SK-N-DZ (cell line): ENCODE measurements at regions not wholly inside any gene's neighbourhood (a gene's known extent, or its start where the extent isn't known, plus 50 kb on each side); places are given as distances from the start of the nearest gene placed in this dataset.
"Not testable (repeated sequence)": the region's sequence is repeated elsewhere in the genome, so short reads cannot be mapped to it uniquely, and the experiment has no call there.

Experiments used
- DNase-seq: peaks from one replicate; pipeline ENCODE4 v3.0.0-alpha.2; 2015; ENCODE audit warnings: low spot score

GRCh38 chr6:63014290-63014689 is 197.0 kb upstream of the FKBP1C start:
- no peak for DNase-seq

DNA sequence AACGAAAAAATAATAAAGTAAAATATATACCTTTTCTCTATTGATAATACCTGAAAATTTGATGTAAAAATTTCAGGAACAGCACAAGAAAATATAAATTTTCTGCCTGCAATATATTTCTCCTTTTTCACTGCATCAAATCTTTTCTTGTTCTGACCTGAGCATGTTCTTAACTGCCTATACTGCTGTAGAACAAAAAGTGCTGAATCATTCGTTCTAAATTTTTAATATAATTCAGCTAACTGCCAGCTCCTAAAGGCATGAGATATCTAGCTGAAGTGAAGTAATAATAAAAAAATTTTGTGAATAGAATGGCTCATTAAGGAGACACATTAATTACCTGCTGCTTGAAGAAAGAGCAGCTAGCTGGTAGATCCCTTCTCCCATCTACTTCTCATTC is 188.6 kb upstream of the FKBP1C start:
- DNase-seq: no peak

DNA sequence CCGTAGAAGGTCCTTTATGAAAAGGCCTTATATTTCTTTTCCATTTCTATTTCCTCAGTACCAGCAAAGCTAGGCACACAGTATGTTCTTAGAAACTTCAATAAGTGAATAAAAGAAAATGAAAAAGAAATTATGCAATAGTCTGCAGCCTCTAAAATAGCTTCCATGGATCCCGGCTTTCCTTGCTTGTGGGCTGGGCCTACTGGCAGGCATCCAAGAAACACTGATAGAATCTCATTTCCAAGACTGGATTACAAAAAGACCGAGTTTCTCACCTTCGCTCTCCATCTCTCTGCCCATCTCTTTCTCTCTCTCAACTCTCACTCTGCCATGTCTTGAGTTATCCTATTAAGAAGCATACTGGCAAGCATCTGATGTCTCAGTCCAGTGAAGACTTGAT is 187.5 kb upstream of the FKBP1C start:
- no peak for DNase-seq

DNA sequence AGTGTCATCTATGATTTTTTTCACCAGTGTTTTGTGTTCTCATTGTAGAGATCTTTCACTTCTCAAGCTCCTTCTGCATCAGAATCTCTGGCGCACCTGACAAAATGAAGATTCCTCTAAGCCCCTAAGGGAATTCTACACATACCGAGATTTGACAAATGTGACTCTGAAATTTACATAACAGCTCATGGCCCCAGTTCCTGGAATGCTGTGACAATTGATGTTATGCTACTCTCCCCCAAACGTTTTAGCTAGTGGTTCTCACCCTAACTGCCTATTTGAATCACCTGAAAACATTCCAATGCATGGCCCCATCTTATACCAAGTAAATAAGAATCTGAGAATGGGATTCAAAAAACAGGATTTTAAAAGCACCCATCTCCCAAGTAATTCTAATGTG is 162.1 kb upstream of the FKBP1C start:
- DNase-seq: no peak

- not testable (repeated sequence) for DNase-seq
These were observed 158.1 kb upstream of the FKBP1C start for GRCh38 chr6:63053206-63053605.

- no peak for DNase-seq
These were observed 152.7 kb upstream of the FKBP1C start for GRCh38 chr6:63058601-63059000.

GRCh38 chr6:63063631-63064271 is 147.5 kb upstream of the FKBP1C start:
- no peak for DNase-seq

DNA sequence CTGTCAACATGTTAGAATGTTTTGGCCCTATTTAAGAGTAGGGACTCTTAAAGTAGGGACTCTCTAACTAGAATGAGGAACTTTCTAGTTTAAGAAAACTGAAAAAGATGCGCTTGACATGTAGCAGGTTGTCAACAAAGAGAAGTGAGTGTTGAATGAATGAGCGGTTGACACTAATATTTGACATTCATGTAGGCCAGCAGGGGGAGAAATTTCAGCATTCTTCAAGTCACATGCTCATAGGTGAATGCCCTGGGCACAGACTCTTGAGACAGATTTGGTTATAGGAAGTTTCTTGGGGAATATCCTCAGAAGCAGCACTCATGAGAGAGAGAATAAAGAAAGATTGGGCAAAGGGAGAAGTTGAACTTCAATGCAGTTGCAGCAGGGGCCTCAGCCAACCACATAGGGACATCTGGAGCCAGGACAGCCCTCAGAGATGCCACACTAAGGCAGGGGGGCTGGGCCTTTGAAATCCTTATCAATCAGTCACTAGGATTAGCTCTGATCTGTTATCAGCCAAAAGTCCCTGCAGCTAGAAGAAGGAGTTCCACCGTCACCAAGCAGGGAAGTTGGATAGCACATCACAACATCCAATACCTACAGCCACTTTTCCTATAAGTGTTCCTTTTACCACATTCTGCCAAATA is 145.1 kb upstream of the FKBP1C start:
- DNase-seq: no peak

DNA sequence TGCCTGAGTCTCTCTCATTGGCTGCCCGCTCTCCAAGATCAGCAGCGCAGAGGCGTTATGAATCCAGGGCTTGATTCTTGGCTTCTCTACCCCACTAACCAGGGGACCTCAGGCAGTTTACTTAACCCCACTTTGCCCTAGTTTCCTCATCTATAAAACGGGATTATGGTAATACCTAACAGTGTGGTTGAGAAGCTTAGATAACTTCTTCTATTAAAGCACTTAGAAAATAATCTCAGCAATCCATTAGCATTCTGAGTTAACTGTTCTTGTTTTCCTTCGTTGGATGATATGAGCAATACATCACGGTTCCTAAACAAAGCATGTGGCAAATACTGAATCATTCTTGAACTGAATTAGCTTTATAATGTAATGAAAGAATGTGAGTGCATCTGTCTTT is 116.3 kb upstream of the FKBP1C start:
- DNase-seq: no peak

DNA sequence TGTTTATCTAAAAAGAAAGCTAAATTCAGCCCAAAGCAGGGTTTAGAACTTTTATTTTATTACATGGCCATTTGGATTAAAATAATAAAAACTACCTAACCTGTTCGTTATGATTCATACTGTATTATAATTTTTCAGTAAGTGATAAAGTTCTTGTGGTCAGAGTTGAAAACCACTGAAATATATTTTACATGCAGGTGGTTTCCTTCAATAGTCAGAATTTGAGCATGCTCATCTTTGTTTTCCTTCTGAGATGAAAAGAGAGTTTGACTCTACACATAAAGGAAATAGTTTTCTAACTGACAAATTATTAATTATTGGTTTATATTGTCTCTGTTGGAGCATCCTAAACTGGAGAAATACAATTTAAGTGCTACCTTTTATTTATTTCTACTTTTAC is 114.0 kb upstream of the FKBP1C start:
- no peak for DNase-seq

GRCh38 chr6:63098789-63099188 is 112.5 kb upstream of the FKBP1C start:
- DNase-seq: no peak

DNA sequence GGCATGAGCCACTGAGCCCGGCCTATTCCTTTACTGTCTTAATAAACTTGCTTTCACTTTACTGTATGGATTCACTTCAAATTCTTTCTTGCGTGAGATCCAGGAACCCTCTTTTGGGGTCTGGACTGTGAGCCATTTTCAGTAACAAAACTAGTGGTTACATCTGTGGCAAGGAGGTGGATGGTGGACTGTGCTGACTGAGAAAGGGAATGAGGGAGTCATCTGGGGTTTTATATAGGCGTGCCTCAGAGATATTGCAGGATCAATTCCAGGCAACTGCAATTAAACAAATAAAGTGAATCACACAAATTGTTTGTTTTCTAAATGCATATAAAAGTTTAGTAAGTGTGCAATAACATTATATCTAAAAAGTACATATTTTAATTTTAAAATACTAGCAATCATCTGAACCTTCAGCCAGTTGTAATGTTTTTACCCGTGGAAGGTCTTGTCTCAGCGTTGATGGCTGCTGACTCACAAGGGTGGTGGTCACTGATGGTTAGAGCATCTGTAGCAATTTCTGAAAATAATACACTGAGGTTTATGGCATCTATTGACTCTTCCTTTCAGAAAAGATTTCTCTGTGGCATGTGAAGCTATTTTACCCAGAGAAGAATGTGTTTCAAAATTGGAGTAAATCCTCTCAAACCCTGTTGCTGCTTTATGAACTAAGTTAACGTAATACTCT is 111.4 kb upstream of the FKBP1C start:
- DNase-seq: no peak

DNA sequence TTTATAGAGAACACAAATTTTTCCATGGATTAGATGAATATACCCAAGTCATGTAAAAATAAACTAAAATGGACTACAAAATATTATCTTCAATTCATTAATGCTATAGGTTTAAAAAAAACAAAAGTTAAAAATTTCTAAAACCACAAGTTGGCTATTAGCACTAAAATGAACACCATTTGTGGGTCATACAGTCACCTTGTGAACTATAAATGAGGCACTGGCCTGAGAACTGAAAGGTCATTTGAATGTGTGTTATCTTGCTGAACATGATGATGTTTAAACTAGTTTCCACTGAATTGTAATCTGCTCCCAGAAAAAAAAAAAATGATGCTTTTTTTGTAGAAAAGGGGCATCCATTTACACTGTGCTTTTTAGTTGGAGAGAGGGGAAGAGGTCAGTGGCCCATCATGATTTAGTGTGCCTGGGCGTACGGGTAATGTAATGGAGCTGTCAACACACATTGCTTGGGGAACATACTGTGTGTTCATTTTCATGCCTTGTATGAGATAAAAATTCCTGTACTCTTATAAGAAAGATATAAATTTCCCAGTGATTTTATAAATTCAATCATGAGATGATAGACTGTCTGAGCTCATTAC is 96.6 kb upstream of the FKBP1C start:
- no peak for DNase-seq

GRCh38 chr6:63121166-63121565 is 90.1 kb upstream of the FKBP1C start:
- no peak for DNase-seq

DNA sequence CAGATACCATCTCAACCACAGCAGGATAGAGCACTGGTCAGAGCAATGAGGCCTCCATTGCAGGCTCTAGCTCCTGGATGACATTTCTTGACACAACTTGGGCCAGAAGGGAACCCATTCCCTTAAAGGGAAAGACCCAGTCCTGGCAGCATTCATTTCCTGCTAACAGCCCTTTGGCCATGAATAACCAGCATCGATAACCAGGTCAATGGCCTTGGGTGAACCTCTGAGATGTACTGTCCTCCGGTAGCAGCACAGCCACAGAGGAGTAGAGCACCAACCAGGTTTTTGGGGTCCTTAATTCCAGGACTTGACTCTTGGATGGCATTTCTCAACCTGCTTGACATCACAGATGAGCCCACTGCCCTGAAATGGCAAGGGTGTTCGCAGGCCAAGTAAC is 71.2 kb upstream of the FKBP1C start:
- DNase-seq: no peak

- no peak for DNase-seq
These were observed 70.5 kb upstream of the FKBP1C start for GRCh38 chr6:63140692-63141318.

GRCh38 chr6:63149730-63150129 is 61.5 kb upstream of the FKBP1C start:
- DNase-seq: no peak

- DNase-seq: no peak
These were observed 56.7 kb upstream of the FKBP1C start for GRCh38 chr6:63154535-63154934.
